Right atrium auricular region (tissue), 2 donors: ENCODE measurements at regions not wholly inside any gene's neighbourhood (a gene's known extent, or its start where the extent isn't known, plus 50 kb on each side); places are given as distances from the start of the nearest gene placed in this dataset.

Experiments used
- DNase-seq: peaks from one replicate; pipeline ENCODE4 v3.0.0-alpha.2; 2019; ENCODE audit warnings: low spot score
- H3K27ac ChIP-seq, 2 donors: fragments of 200-600 bp; sonication (generic); 1 replicate in 1 of 2; 2 replicates in 1 of 2; pipeline ENCODE4 v1.5.1; 2016 to 2019
- H3K27me3 ChIP-seq, 2 donors: fragments of 200-600 bp; sonication (generic); one replicate each; pipeline versions ENCODE4 v1.5.1 to v1.6.0; 2017 to 2019
- H3K36me3 ChIP-seq: fragments of 200-600 bp; sonication (generic); one replicate; pipeline ENCODE4 v1.5.1; 2016
- H3K4me1 ChIP-seq, 2 donors: fragments of 200-600 bp; sonication (generic); one replicate each; pipeline versions ENCODE4 v1.5.1 to v1.6.0; 2017 to 2019
- H3K4me3 ChIP-seq, 2 donors: fragments of 200-600 bp; sonication (generic); 1 replicate in 1 of 2; 2 replicates in 1 of 2; pipeline ENCODE4 v1.5.1; 2017 to 2019; ENCODE audit warnings: mild to moderate bottlenecking in 1 of 2, moderate library complexity in 1 of 2
- H3K9me3 ChIP-seq, 2 donors: fragments of 200-600 bp; sonication (generic); one replicate each; pipeline ENCODE4 v1.5.1; 2019
- CTCF ChIP-seq, 2 donors: fragments of 200-600 bp; sonication (generic); IDR thresholded peaks; one replicate each; pipeline ENCODE4 v1.5.1; 2019; ENCODE audit warnings: antibody characterized with exemption in 2 of 2

GRCh38 chr6:165220045-165220444, 89.4 kb downstream of the C6orf118 start:
- no peak overlapping the region for H3K27ac ChIP-seq
- no peaks in the 10 kb centered on the region for H3K4me1 ChIP-seq
- H3K36me3 ChIP-seq: no peaks in the 10 kb centered on the region
- no peak overlapping the region for H3K4me3 ChIP-seq
- H3K9me3 ChIP-seq: no peaks in the 10 kb centered on the region
- no peaks in the 10 kb centered on the region for H3K27me3 ChIP-seq
- no peak for TF ChIP-seq CTCF (IDR thresholded peaks at IDR 0.05)
- DNase-seq: no peak

- no peak overlapping the region for H3K4me3 ChIP-seq
- H3K4me1 ChIP-seq: no peaks in the 10 kb centered on the region
- no peak overlapping the region for H3K27ac ChIP-seq
- no peaks in the 10 kb centered on the region for H3K27me3 ChIP-seq
- no peak for DNase-seq
- no peak for TF ChIP-seq CTCF (IDR thresholded peaks at IDR 0.05)
- H3K36me3 ChIP-seq: no peaks in the 10 kb centered on the region
- no peaks in the 10 kb centered on the region for H3K9me3 ChIP-seq
Measured at GRCh38 chr6:165219629-165220028, 89.8 kb downstream of the C6orf118 start.

GRCh38 chr6:165218829-165219228, 90.6 kb downstream of the C6orf118 start:
- no peak overlapping the region for H3K4me3 ChIP-seq
- no peak for TF ChIP-seq CTCF (IDR thresholded peaks at IDR 0.05)
- H3K4me1 ChIP-seq: no peaks in the 10 kb centered on the region
- no peak for DNase-seq
- no peak overlapping the region for H3K27ac ChIP-seq
- H3K27me3 ChIP-seq: no peaks in the 10 kb centered on the region
- H3K36me3 ChIP-seq: no peaks in the 10 kb centered on the region
- H3K9me3 ChIP-seq: no peaks in the 10 kb centered on the region

GRCh38 chr6:165206798-165207197, 102.6 kb downstream of the C6orf118 start:
- TF ChIP-seq CTCF (IDR thresholded peaks at IDR 0.05): no peak
- H3K27ac ChIP-seq: no peak overlapping the region
- H3K4me1 ChIP-seq: no peaks in the 10 kb centered on the region
- H3K36me3 ChIP-seq: no peaks in the 10 kb centered on the region
- no peaks in the 10 kb centered on the region for H3K27me3 ChIP-seq
- no peak for DNase-seq
- H3K9me3 ChIP-seq: no peaks in the 10 kb centered on the region
- H3K4me3 ChIP-seq: no peak overlapping the region

GRCh38 chr6:165205632-165206031, 103.8 kb downstream of the C6orf118 start:
- no peaks in the 10 kb centered on the region for H3K4me1 ChIP-seq
- no peaks in the 10 kb centered on the region for H3K27me3 ChIP-seq
- peaks cover 0 to 6% of the 10 kb centered on the region in 2 donors for H3K9me3 ChIP-seq
- H3K36me3 ChIP-seq: no peaks in the 10 kb centered on the region
- H3K4me3 ChIP-seq: no peak overlapping the region
- no peak for TF ChIP-seq CTCF (IDR thresholded peaks at IDR 0.05)
- H3K27ac ChIP-seq: no peak overlapping the region
- DNase-seq: no peak

- Histone ChIP-seq H3K27ac (no peak overlapping the region), H3K27me3 (no peaks in the 10 kb centered on the region), H3K4me1 (no peaks in the 10 kb centered on the region), H3K9me3 (peaks cover 0 to 6% of the 10 kb centered on the region in 2 donors), H3K36me3 (no peaks in the 10 kb centered on the region), H3K4me3 (no peak overlapping the region)
- TF ChIP-seq CTCF (IDR thresholded peaks at IDR 0.05): no peak
- no peak for DNase-seq
Measured at GRCh38 chr6:165204807-165205545, 104.4 kb downstream of the C6orf118 start.
